HG03095 (cell line): ENCODE measurements at regions not wholly inside any gene's neighbourhood (a gene's known extent, or its start where the extent isn't known, plus 50 kb on each side); places are given as distances from the start of the nearest gene placed in this dataset.

Experiments
- ATAC-seq: cut with Tn5 transposase; IDR thresholded peaks from one replicate; pipeline ENCODE4 v1.9.1; 2021; ENCODE audit warnings: moderate library complexity; ENCODE audit not compliant: unreplicated experiment

- peak; percentile 60 for ATAC-seq
Observed at GRCh38 chr18:22667616-22668422, 250.1 kb upstream of the CTAGE1 start.

- no peak for ATAC-seq
Observed at GRCh38 chr18:22668496-22668895, 250.8 kb upstream of the CTAGE1 start.

GRCh38 chr18:22670914-22671313 lies 253.2 kb upstream of the CTAGE1 start:
- ATAC-seq, result peak; percentile 52

- ATAC-seq, result no peak
Observed at GRCh38 chr18:22673182-22673862, 255.6 kb upstream of the CTAGE1 start.

GRCh38 chr18:22674272-22674671 lies 256.6 kb upstream of the CTAGE1 start:
- no peak for ATAC-seq

GRCh38 chr18:22675006-22675405 lies 257.3 kb upstream of the CTAGE1 start:
- ATAC-seq, result no peak

- ATAC-seq, result no peak
Observed at GRCh38 chr18:22676423-22676822, 256.7 kb upstream of the RBBP8 start.

GRCh38 chr18:22678486-22678885 lies 254.6 kb upstream of the RBBP8 start:
- ATAC-seq, result no peak

- no peak for ATAC-seq
Observed at GRCh38 chr18:22680944-22681343, 252.2 kb upstream of the RBBP8 start.

- no peak for ATAC-seq
Observed at GRCh38 chr18:22681908-22682307, 251.2 kb upstream of the RBBP8 start.

GRCh38 chr18:22682720-22683119 lies 250.4 kb upstream of the RBBP8 start:
- ATAC-seq, result no peak

- no peak for ATAC-seq
Observed at GRCh38 chr18:22683196-22683676, 249.9 kb upstream of the RBBP8 start.

GRCh38 chr18:22683786-22684185 lies 249.3 kb upstream of the RBBP8 start:
- ATAC-seq, result no peak

GRCh38 chr18:22684268-22684667 lies 248.9 kb upstream of the RBBP8 start:
- ATAC-seq, result no peak

- ATAC-seq, result no peak
Observed at GRCh38 chr18:22685788-22686187, 247.3 kb upstream of the RBBP8 start.

GRCh38 chr18:22687892-22688680 lies 245.0 kb upstream of the RBBP8 start:
- no peak for ATAC-seq

- no peak for ATAC-seq
Observed at GRCh38 chr18:22688877-22689496, 244.1 kb upstream of the RBBP8 start.

GRCh38 chr18:22689712-22690111 lies 243.4 kb upstream of the RBBP8 start:
- no peak for ATAC-seq

- no peak for ATAC-seq
Observed at GRCh38 chr18:22690556-22690955, 242.6 kb upstream of the RBBP8 start.

GRCh38 chr18:22691946-22692710 lies 241.0 kb upstream of the RBBP8 start:
- no peak for ATAC-seq
